HG03280 (cell line): ENCODE measurements at regions not wholly inside any gene's neighbourhood (a gene's known extent, or its start where the extent isn't known, plus 50 kb on each side); places are given as distances from the start of the nearest gene placed in this dataset.

ENCODE experiments used
- ATAC-seq: cut with Tn5 transposase; IDR thresholded peaks from one replicate; pipeline ENCODE4 v1.9.1; 2021; ENCODE audit warnings: mild to moderate bottlenecking, moderate library complexity; ENCODE audit not compliant: unreplicated experiment

DNA sequence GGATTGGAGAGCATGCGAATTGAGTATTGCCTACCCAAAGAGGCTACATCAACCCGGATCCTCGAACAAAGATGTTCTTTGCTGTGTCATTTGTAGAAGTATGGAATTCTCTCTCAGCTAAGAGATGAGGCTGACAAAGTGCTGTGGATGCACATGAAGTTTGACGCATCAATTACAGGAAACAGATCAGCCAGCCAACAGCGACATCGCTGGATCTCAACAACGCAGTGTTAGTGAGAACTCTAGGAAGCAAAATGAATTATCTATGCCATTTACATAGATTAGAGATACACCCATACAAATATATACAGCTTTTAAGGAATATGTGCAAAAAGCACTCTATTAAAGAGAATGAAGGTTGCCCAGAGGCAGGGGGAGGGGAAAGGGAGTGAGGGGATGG lies 160.6 kb upstream of the RGMA start:
- no peak for ATAC-seq

DNA sequence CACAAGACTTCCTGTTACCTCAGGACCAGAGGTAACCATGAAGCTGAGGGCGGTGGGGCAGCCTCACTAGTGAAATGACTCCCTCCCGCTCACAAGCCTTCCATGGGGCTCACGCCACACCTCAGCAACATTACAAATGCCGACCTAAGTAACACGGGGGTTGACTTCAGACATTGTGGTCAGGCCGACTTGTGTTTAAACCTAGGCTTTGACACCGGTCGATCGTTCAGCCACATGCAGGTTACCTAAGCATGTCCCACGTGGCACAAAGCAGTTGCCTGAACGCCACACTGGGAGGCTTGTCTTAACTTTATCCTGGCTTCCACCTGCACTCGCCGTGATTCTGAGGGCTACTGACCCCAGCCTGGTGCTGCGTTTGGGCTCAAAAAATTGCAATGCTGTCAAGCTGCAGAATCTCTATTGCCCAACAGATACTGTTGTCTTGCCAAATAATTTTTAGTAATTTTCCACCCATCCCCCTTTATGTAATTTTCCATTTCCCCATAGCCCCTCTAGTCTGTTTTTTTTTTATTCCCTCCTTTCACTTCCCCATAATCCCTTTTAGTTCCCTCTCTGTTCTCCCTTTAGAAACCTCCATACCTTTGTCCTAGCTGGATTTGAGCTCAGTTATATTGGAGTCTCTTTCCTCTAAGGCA lies 158.6 kb upstream of the RGMA start:
- no peak for ATAC-seq

DNA sequence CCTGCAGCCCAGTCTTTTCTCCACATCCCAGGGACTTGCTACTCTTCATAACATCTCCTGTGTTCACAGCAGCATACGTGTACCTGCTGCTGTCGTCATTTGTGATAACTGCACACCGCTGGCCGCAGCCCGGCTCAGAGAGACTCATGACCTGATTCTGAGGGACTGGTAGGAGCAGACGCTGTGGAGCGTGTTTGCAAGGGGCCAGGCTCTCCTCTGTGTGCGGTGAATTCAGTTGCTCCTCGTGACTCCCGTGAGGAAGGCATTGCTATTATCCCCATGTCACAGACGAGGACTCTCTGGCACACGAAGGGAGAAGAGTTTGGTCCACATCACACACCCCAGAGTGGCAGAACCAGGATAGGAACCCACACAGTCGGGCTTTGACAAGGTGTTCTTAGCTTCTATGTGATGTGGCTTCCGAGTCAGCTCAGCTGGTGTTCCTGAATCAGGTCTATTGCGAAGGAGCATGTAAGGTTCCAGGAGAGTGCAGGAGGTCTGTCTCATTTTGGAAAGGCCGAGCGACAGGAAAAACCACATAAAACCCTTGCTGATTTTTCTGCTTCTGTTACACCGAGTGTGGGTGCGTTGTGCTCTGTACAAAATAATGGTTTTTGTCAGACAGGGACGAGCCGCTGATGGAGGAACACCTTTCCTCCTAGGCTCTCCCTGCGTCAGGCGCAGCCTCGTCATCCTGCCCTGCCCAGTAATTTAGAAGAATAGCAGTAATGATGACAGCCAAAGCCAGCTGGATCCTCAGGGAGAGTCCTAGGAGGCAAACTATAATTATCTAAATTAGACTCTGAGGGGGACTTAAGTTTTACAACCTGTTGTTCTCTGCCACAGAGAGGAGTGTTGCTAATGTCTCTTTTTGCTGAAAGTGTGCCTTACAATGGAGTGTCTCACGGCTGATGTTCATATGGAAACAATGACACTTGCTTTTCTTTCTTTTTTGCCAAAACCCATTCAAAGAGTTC lies 157.5 kb upstream of the RGMA start:
- ATAC-seq = no peak

DNA sequence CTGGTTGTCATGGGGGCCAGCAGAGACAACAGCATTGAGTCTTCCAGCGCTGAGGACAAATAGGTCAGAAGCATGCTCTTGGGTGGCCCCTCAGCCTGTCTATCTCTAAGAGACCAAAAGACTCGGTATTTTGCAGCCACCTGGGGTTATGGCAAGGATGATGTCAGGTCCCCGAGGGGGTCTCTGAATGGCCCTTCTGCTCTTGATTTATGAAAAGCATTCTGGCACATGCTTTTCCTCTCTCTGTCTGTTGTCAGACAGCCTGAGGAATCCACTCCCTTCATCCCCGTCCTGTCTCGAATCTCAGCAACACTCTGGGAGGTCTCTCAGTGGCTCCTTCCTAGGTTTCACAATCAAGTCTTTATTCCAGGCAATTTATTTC lies 156.6 kb upstream of the RGMA start:
- no peak for ATAC-seq

DNA sequence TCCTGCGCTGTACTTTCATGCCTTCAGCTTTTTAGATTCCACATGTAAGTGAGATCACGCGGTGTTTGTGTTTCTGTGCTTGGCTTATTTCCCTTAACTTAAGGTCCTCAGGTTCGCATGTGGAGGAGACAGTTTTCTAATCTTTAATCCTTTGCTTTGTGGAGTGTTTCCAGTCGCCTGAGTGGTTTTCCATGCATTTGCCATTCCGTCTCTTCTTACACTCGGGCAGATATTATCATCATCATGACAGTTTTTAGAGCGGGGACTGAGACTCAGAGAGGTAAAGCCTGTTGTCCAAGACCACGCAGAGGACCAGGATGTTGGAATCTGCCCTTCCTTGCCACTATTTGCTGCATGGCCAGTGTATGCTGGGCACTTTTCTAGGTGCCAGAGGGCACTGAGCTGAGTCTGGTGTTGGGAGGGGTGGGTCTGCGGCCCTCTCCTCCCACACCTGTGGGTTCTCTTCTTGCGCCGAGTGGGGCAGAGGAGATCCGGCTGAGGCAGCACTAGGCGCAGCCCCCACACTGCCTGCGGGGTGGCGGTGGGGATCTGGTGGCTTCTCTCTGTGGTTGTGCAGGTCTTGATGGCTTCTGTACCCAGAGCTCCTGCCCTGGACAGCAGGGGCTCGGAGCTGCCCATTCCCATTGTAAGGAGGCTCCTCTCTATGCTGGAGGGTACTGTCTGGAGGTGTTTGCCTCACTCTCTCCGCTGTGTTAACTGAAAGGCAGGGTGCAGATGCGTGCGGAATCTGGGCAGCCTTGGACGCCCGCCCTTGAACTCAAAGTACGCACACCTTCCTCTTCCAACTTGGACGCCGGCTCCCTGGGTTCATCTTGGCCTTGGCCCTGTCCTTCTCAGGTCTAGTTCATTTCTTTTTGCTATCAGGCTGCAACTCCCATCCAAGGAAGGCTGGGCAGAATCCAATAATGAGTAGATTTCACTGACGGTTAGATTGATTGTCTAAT lies 156.0 kb upstream of the RGMA start:
- ATAC-seq = no peak

DNA sequence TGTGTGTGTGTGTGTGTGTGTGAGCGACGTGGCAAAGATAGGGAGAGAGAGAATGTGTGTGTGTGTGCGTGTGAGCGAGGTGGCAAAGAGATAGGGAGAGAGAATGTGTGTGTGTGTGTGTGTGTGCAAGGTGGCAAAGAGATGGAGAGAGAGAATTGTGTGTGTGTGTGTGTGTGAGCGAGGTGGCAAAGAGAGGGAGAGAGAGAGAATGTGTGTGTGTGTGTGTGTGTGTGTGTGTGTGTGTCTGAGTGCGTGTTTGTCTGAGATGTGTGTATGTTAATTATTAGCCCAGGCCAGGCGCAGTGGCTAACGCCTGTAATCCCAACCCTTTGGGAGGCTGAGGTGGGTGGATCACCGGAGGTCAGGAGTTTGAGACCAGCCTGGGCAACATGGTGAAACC lies 154.6 kb upstream of the RGMA start:
- no peak for ATAC-seq

DNA sequence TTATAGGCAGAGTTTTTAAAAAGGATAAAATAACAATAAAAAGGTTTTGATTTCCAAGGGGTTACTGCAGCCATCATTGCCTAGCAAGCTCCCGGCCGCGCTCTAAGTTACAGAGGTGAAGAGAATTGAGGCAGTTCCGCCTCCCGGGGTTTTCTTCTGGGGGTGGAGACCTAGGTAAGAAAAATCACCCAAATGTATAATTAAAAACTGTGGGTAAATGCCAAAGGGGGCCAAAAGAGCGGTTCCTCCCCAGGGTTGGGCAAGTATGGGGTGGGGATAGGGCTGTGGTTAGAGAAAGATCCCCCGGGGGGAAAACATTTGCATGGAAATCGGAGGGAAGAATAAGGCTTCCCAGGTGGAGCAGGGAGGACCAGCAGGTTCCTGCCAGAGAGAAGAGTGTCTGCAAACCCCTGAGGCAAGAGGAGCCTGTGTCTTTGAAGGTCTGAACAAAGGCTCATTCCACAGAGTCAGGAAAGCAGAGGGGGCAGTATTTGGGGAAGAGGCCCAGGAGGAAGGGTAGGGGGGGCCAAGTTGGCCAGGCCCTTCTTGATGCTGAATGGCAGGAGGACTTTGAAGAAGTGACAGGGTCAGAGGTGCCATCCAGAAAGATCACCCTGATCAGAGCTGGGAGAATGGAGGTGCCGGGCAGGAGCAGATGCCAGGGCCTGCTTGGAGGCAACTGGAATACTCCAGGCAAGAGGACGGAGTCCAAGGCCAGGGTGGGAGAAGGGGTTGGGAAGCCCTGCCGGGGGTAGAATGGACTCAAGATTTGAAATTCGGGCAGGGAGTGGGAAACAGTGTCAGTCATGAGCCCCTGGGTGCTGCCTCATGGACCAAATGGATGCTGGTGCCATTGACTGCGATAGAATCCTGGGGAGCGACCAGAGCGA lies 152.9 kb upstream of the RGMA start:
- no peak for ATAC-seq

DNA sequence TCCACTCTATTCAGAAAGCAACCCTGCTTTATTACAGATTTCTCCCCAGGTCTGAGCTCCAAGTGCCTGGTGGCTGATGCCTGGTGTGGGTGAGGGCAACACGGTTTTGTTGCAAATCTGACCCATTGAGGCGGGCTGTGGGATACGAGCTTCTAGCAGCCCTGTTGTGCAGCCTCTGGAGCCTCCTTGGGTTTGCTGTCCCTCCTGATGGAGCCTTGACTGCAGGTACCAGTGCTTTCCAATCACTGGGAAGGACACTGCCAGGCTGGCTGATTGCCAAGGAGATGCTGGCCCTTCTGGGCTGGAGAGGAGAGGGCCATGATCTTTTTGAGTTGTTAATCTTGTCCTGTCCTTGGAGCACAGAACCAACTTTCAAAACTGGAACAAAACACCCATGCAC lies 151.0 kb upstream of the RGMA start:
- ATAC-seq = no peak

DNA sequence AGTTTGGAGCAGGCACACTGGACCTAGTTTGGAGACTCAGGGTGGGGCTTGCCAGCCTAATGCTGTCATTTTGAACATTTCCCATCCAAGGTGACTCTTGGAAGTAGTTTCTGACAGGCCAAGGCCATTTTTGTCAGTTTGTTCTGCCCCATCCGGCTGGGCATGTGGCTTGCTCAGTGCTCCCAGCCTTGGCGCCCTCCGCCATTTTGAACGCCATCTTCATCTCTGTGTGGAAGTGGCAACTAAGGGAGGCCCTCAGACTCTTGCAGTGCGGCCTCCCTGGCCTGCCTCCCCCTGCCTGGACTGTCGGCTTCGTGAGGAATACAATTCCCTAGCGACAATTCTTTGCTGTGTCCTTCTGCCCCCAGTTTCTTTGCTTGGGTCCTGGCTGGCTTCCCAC lies 150.6 kb upstream of the RGMA start:
- no peak for ATAC-seq

DNA sequence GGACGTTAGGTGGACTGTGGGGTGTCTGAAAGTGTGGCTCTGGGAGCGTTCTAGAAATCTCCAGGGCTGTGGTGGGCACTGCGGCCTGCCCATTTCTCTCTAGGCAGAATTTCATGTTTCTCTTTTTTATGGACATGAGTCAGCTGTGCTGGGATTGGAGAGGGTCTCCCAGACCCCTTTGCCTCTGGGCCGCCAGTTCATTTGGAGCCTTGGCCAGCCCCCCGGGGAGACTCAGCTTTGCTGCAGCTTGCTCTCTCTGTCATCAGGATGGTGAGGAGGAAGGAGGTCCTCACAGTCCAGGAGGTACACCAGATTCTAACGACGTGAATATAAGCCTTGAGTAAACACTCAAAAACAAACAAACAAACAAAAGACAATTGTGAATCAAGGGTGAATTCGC lies 149.6 kb upstream of the RGMA start:
- no peak for ATAC-seq

DNA sequence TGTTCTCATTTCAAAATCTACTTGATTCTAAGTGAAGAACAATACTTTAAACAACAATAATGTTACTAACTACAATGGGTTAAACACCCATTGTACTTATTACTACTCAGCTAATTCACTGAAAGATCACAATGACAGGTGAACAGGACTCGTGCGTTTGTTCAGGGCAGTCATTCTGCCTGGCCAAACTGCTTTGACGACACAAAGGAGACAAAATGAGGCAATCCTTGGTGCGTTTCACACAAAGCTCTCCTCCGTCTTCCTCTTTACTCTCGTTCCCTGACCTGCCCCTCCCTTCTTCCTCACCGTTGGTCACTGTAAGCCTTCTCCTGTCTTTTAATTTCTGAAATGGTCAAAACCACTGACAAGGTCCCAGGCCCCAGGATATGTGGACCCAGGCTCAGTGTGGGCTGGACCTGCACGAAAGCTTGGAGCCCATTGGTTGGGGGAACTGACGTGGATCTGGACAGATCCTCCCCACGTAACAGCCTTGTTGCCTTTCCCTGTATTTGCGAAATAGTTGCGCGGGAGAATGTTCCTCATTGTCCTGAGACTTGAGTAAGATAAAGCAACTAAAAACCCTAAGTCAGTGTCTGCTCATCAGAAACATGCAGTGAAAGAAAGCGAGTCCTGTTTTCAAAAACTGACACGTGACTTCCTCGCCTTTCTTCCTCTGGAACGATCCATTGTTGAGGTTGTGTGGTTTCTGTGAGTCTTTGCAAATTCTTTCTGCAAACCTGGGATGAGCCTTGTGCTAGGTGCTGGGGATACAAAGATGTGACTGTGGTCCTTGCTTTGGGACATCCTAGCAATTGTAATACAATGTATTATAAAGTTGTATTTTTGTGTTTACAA lies 147.1 kb upstream of the RGMA start:
- ATAC-seq = no peak

DNA sequence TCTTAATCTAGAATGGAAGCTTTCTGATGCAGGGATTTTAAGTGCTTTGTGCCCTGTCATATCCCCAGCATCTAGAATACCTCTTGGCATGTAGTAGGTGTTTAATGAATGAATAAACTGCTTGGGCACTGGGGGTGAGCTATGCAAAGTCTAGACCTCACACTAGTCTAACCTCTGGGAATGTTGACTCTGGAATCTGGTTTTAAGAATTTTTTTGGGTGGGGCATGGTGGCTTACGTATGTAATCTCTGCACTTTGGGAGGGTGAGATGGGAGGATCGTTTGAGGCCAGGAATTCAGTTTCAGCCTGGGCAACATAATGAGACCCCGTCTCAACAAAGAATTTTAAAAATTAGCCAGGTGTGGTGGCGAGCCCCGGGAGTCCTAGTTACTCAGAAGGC lies 146.3 kb upstream of the RGMA start:
- ATAC-seq = no peak

DNA sequence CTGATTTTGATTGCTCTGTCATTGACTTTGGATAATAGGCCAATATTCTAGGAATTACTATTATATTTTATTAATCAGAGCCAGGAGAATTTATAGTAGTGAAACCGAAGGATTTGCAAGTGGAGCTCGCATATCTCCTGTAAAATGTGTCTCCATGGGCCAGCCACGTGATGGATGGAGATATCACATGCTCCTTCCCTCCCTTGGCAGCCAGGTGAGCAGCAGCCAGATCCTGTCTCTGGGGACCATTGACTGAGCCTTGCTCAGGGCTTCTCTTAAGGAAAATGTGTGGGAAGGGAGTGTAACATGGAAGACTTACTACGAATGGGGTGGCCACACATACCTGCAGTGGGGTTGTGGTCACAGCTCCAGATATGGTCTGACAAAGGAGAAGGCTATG lies 144.7 kb upstream of the RGMA start:
- ATAC-seq = no peak

DNA sequence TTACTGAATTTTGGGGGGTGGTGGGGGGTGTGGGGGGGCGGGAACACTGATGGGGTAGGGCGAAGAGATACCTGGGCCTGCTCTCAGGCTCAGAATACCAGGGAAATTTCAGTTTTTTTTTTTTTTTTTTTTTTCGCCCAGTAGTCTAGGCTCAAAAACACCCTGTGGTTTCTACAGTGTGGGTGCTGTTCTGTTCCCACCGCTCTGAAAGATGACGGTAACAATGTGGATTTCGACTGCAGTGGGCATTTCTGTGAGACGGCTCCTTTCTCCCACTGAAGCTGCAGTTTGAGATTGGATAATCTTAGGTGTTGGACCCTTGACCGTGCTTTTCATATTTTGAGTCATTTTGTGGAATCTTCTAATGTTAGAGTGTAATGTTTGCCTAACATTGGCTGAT lies 143.8 kb upstream of the RGMA start:
- no peak for ATAC-seq

DNA sequence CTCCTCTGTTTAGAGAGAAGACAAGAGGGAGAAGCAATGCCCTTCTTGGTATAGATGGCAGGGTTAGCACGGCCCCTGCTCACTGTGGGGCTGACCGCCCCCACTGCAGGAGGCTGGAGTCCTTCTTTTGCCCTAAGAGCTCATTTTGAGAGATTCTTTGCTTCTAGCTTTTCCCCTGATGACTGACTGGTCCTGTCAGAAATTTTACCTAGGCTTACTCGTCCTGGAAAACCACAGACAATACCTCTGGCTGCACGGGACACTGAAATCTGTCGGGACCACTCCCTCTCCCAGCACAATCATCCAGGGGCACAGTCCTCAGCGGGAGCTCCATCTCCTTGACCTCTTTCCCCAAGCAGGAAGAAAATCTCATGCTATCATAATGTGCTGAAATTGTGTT lies 143.0 kb upstream of the RGMA start:
- no peak for ATAC-seq

DNA sequence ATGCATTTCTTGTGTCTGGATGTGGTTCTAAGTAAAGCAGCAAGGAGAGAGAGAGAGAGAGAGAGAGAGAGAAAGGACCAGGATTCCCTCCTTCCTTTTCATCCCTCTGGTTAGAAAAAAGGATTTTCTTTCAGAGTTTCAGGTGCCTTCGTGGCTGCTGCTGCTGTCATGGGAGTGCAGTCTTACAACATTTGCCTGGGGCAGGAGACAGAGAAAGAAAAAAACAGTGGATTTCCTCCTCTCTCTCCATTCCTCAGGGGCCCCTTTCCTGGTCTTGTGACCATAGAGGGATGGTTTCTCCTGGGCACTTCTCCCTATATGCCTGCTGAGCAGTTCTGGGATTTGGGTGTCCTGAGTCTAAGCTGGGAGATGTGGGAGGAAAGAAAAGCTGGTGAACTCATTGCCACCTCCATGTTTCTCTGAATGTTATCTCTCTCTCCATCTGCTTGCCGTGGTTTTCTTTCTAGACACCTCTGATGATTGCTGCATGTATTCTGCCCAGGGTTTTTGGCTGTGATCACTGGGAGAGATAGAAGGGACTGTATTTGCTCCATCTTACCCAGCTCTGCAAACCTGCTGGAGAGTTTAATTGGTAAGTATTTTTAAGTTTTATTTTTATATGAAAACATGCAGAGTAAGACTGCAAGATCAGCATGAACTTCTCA lies 142.4 kb upstream of the RGMA start:
- ATAC-seq = no peak

DNA sequence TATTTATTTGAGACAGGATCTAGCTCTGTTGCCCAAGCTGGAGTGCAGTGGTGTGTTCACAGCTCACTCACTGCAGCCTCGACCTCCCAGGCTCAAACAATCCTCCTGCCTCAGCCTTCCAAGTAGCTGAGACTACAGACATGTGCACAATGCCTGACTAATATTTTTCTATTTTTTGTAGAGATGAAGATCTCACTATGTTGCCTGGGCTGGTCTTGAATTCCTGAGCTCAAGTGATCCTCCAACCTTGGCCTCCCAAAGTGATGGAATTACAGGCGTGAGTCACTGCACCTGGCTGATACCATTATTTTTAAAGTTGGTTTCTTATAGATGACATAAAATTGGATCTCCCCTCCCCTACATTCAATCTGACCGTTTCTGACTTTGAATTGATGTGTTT lies 139.5 kb upstream of the RGMA start:
- no peak for ATAC-seq

DNA sequence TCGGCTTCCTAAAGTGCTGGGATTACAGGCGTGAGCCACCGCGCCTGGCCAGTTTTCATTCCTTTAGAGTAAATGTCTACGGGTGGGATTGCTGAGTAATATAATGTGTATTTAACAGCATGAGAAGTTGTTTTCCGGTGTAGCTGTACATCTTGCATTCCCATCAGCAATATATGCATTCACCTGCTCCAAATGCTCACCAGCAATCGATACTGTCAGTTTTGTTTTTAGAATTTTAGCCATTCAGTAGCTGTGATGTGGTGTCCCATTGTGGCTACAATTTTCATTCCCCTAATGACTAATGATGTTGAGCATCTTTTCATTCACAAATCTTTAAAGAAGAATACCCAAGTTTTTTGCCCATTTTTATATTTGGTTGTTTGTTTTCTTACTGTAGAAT lies 134.8 kb upstream of the RGMA start:
- ATAC-seq = no peak

DNA sequence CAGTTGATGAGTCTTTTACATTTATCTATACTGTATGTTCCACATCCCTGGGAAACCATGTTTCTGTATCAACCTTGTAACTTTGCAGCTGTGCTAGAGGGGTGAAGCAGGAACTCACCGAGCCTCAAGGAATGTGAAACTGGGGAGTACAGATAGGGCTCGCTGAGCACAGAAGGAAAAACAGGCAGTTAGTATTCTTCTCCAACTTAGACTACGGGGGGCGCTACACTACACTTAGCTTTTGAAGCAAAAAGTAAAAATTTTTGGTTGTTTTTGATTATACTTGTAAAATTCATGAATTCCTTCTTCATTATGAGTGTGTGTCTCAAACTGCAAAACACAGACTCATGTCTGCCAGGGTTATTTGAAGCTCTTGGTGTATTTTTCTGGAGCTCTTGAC lies 132.7 kb upstream of the RGMA start:
- ATAC-seq = no peak
